ENCODE measurements at regions not wholly inside any gene's neighbourhood (a gene's known extent, or its start where the extent isn't known, plus 50 kb on each side); places are given as distances from the start of the nearest gene placed in this dataset.

GRCh38 chr13:74409551-74409950 is 275.3 kb upstream of the KLF12 start:
- DNase-seq (ENCODE audit: low read depth): no peak

DNA sequence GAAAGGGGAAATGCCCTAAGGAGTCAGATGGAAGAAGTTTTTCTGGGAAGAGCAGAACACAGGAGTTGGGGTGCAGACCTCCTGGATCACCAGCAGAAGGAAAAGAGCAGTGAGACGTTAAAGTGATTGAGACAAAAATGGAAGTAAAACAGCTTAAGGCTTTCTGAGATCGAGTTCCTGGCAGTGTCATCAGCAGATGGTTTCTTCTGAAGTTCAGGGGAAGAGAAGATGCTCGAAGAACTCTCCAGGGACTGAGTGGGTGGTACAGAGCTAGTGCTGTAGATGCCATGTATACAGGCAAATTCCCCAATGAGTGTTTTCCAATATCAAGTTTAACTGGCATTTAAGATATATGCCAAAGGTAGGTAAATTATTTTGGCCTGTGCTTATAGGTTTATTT is 272.2 kb upstream of the KLF12 start:
- no peak for DNase-seq (ENCODE audit: low read depth)

- no peak for DNase-seq (ENCODE audit: low read depth)
Observed at GRCh38 chr13:74398599-74398998, 264.4 kb upstream of the KLF12 start.

- peak; percentile 3 for DNase-seq (ENCODE audit: low read depth)
Observed at GRCh38 chr13:74389056-74389455, 254.9 kb upstream of the KLF12 start.

DNA sequence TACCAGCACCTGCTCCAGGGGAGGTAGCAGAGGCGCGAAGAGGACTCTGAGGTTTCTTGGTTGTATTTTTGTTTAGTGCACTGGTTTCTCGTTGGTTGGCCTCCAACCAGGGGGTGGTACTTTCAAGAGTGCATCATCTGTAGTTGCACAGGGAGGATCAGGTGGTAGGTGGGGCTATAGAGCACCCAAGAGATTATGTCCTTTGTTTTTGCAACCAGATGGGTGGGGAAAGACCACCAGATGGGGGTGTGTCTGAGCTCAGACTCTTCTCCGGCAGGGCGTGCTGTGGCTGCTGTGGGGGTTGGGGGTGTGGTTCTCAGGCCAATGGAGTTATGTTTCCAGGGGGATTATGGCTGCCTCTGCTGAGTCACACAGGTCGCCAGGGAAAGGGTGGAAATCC is 254.4 kb upstream of the KLF12 start:
- DNase-seq (ENCODE audit: low read depth): no peak

GRCh38 chr13:74372511-74372910 is 238.3 kb upstream of the KLF12 start:
- no peak for DNase-seq (ENCODE audit: low read depth)

- no peak for DNase-seq (ENCODE audit: low read depth)
Observed at GRCh38 chr13:74367193-74367592, 233.0 kb upstream of the KLF12 start.

DNA sequence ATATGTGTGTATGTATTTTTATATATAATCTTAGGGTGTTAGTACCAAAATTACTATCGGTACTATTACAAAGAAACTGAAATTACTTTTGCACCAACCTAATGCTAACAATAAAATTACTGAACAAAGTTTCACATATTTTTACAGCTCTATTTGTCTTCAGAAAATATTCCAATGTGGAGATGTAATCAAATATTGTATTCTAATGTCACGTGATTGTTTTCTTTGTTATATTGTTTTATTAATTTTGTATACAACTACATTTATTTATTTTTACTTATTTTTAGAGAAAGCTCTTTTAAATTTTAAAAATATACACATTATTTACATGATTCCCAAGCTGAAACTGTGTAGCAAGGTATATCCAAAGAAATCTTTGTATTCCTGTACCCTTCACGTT is 227.1 kb upstream of the KLF12 start:
- no peak for DNase-seq (ENCODE audit: low read depth)

DNA sequence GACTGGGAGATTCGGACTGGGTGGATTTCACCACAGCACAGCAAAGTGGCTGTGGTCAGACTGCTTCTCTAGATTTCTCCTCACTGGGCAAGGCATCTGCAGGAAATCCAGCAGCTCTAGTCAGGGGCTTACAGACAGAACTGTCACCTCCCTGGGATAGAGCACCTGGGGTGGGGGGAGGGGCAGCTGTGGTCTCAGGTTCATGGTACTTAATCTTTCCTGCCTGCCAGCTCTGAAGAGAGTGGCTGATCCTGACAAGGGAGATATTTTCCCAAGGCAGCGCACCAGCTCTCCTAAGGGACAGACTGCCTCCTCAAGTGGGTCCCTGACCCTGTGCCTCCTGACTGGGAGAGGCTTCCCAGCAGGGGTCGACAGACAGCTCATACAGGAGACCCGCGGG is 212.8 kb upstream of the KLF12 start:
- no peak for DNase-seq (ENCODE audit: low read depth)

DNA sequence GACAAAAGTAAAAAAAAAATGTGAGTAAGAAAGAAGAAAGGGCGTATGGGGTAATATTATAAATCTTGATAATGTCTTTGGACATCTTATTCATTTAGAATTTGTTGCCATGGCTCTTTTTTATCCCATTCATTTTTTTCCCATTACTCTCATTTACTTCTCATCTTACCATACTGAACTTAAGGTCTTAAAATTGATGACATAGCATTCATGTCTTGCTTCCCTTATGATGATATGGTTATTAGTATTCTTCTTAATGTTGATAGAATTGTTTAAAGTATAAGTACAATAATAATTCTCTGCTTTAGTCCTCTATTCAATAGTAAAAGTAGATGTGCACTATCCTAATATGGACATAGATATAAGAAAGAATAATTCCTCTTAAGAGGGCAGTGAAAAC is 204.1 kb upstream of the KLF12 start:
- no peak for DNase-seq (ENCODE audit: low read depth)

DNA sequence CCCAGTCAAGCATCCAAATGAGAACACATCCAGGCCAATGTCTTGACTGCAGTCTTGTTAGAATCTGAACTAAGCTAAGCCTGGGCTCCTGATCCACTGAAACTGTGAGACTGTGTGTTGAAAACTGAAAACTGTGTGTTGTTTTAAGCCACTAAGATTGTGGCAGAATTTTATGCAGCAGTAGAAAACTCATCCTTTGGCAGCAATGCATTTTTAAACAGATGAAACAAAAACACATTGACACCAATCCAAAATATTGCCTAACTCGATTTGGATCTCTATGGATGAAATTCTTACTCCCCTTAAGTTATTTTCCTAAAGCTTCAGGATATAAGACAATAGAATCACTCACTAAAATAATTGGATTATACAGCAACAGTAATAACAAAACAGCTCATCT is 202.3 kb upstream of the KLF12 start:
- DNase-seq (ENCODE audit: low read depth): no peak

GRCh38 chr13:74335370-74335769 is 201.2 kb upstream of the KLF12 start:
- DNase-seq (ENCODE audit: low read depth): no peak

GRCh38 chr13:74329962-74330361 is 195.8 kb upstream of the KLF12 start:
- no peak for DNase-seq (ENCODE audit: low read depth)

GRCh38 chr13:74325106-74325505 is 190.9 kb upstream of the KLF12 start:
- peak; percentile 76 for DNase-seq (ENCODE audit: low read depth)

DNA sequence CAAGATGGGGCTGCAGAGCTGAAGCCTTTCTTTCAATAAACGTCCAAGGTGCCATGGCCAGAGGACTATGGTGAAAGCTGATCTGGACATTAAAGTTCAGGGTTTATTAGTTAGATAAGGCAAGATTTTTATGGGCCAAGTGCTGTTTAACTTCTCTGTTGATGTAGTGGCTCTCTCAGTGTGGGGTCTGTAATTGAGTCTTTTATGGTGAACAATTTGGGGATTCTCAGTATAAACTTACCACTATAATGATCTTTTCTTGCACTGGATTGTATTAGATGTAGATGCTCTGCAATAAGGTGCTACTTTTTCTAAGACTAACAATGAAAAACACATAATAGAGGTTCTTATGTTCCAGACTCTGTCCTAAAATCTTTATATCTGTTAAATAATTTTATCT is 190.1 kb upstream of the KLF12 start:
- no peak for DNase-seq (ENCODE audit: low read depth)

- no peak for DNase-seq (ENCODE audit: low read depth)
Observed at GRCh38 chr13:74322562-74322961, 188.4 kb upstream of the KLF12 start.

- DNase-seq (ENCODE audit: low read depth): no peak
Observed at GRCh38 chr13:74320282-74320681, 186.1 kb upstream of the KLF12 start.

DNA sequence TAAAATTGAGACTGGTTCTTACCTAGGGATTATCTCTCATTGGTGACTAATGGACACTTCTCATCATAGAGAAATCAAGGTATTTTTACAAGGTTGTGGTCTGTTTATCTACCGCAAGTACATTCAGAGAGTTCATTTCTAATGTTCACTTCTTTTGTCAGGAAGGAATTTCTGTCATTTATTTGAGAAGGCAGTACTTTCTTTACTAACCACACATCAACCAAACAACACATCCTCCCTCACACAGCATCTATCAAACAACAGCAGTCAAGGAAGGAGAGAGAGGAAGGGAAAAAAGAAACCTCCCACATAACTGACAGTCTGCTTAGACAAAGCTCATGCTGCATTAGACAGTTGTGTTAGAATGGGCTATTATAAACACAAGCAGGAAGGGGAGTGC is 182.3 kb upstream of the KLF12 start:
- DNase-seq (ENCODE audit: low read depth): no peak

- DNase-seq (ENCODE audit: low read depth): peak; percentile 26
Observed at GRCh38 chr13:74306496-74306895, 172.3 kb upstream of the KLF12 start.

DNA sequence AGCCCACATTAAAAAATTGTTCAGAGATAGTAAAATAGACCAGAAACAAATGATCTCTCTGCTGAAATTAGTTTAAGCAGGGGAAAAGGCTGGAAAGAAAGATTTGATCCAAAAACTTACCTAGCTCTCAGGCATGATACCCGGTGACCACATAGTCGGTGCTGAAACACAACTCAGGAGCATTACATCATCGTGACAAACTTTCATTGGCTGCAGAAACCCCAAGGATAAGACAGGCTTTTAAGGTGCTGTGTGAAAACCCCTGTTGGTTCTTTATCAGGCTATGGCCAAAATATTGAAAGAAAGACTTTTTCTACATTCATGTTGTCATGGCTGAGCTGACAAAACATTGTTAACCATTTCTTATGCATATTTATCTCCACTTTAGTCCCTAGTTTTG is 171.7 kb upstream of the KLF12 start:
- DNase-seq (ENCODE audit: low read depth): no peak

- DNase-seq (ENCODE audit: low read depth): no peak
Observed at GRCh38 chr13:74301258-74301935, 167.2 kb upstream of the KLF12 start.

- DNase-seq (ENCODE audit: low read depth): no peak
Observed at GRCh38 chr13:74300162-74300561, 166.0 kb upstream of the KLF12 start.

- no peak for DNase-seq (ENCODE audit: low read depth)
Observed at GRCh38 chr13:74299721-74300120, 165.5 kb upstream of the KLF12 start.

DNA sequence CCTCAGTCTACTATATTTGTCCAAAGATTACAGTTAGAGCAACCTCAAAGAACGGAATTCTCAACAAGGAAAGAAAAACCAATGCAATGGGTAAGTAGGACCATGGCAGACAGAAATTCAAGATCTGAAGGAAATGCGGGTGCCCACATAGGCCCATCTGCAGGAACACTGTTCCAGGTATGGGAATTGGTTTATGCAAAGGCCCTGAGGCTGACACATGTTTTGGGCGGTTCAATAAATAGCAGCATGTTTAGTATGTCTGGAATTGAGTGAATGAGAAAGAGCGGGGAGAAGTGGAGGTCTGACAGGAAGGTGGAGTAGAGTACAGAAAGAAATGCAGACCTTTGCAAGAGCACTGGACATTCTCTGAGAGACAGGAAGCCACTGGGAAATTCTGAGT is 164.7 kb upstream of the KLF12 start:
- no peak for DNase-seq (ENCODE audit: low read depth)

Data from iris pigment epithelial cell (primary cell).